GM12873 (cell line): ENCODE measurements at regions not wholly inside any gene's neighbourhood (a gene's known extent, or its start where the extent isn't known, plus 50 kb on each side); places are given as distances from the start of the nearest gene placed in this dataset.

Experiments
- CTCF ChIP-seq: IDR thresholded peaks from 2 replicates; pipeline ENCODE4 v1.5.1; 2012; ENCODE audit warnings: low read depth, mild to moderate bottlenecking, moderate library complexity, low read length, control low read depth; ENCODE audit not compliant: insufficient read depth; ENCODE audit errors: missing control alignments

- TF ChIP-seq CTCF = no peak
Observed at GRCh38 chr13:88026241-88026640, 355.1 kb downstream of the SLITRK5 start.

- TF ChIP-seq CTCF = no peak
Observed at GRCh38 chr13:88031980-88032559, 360.9 kb downstream of the SLITRK5 start.

GRCh38 chr13:88042489-88042888, 371.3 kb downstream of the SLITRK5 start:
- no peak for TF ChIP-seq CTCF

- TF ChIP-seq CTCF = no peak
Observed at GRCh38 chr13:88051746-88052482, 380.7 kb downstream of the SLITRK5 start.

- TF ChIP-seq CTCF = no peak
Observed at GRCh38 chr13:88063741-88064140, 392.6 kb downstream of the SLITRK5 start.

- no peak for TF ChIP-seq CTCF
Observed at GRCh38 chr13:88066847-88067246, 395.7 kb downstream of the SLITRK5 start.

GRCh38 chr13:88068316-88068715, 397.1 kb downstream of the SLITRK5 start:
- TF ChIP-seq CTCF = no peak
